Motor neuron (in vitro differentiated cells): ENCODE measurements at regions not wholly inside any gene's neighbourhood (a gene's known extent, or its start where the extent isn't known, plus 50 kb on each side); places are given as distances from the start of the nearest gene placed in this dataset.
"Not testable (repeated sequence)": the region's sequence is repeated elsewhere in the genome, so short reads cannot be mapped to it uniquely, and the experiment has no call there.

Source experiments
- ATAC-seq, 8 experiments: fragments of 200-7000 bp; cut with Tn5 transposase; replicated peaks in 6 of 8; 2 replicates each; pipeline ENCODE4 v1.8.0; 2021; ENCODE audit warnings: mild to moderate bottlenecking in 8 of 8, moderate library complexity in 8 of 8
- H3K27ac ChIP-seq, 2 donors: fragments of 250-450 bp; sonication (Bioruptor Pico); 2 replicates each; pipeline ENCODE4 v1.9.0; 2021; ENCODE audit warnings: antibody characterized with exemption in 2 of 2, mild to moderate bottlenecking in 2 of 2, moderate library complexity in 1 of 2
- H3K4me1 ChIP-seq, 2 donors: fragments of 250-450 bp; sonication (Bioruptor Pico); replicated peaks in 1 of 2; 2 replicates each; pipeline ENCODE4 v1.6.1; 2021; ENCODE audit warnings: antibody characterized with exemption in 2 of 2, mild to moderate bottlenecking in 2 of 2, moderate library complexity in 1 of 2
- H3K4me3 ChIP-seq, 5 donors: fragments of 250-450 bp; sonication (Bioruptor Pico); 2 replicates each; pipeline ENCODE4 v1.9.0; 2021; ENCODE audit warnings: antibody characterized with exemption in 5 of 5, mild to moderate bottlenecking in 5 of 5, moderate library complexity in 4 of 5
- WGBS, 10 experiments: fragments of 450-650 bp; shearing (Covaris generic); methylation state at CpG; one replicate each; pipeline ENCODE4 v1.0.0; 2022; 5-methylcytosine and 5-hydroxymethylcytosine counted together
- in situ Hi-C, 9 experiments: fragments of 400-800 bp; cut with MboI; loops; one replicate each; pipeline ENCODE4 v1.15.0; 2021; ENCODE audit warnings: low sequenced_read_pairs in 9 of 9, low pct_unique_long_range_greater_than_20kb in 2 of 9; ENCODE audit not compliant: unreplicated experiment in 9 of 9

DNA sequence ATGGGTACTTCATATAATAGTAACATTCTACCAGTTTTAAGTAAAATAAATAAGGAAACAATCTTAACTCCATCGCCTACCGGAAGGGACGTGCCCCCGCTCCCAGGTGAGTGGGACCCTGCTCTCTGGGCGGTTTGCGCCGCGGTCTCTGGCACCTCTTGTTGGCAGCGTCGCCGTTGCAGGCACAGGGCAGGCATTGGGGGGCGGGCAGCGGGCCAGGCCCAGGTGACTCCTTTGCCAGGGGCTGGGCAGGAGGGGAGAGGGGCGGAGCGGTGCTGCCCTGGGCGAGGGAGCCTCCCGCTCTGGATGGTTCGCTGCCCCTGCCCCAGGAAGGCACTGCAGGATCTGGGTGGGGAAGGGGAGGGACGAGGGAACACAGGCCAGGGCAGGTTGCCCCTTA, 55.6 kb upstream of the GPR39 start:
- H3K27ac ChIP-seq, ATAC-seq, H3K4me1 ChIP-seq, in situ Hi-C loops, H3K4me3 ChIP-seq: not testable (repeated sequence)
- 72 to 80% (median 75%) methylated on average over 2 to 4 of the region's 19 CpGs; no CpG with 5 or more reads in 6 of the 10 experiments for WGBS, 10 experiments

GRCh38 chr2:132361498-132361897, 55.1 kb upstream of the GPR39 start:
- ATAC-seq, H3K4me3 ChIP-seq, H3K4me1 ChIP-seq, in situ Hi-C loops, H3K27ac ChIP-seq: not testable (repeated sequence)
- WGBS, 10 experiments: no CpG with 5 or more reads among the region's 16 CpGs

DNA sequence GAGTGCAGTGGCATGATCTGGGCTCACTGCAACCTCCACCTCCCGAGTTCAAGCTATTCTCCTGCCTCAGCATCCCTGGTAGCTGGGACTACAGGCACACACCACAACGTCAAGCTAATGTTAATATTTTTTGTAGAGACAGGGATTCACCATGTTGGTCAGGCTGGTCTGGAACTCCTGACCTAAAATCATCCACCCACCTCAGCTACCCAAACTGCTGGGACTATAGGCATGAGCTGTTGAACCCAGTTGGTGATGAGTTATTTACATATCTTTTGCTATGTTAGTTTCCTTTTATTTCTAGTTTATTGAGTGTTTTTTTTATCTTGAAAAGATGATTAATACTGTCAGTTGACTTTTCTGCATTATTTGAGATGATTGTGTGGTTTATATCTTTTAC, 53.3 kb upstream of the GPR39 start:
- H3K4me3 ChIP-seq, H3K4me1 ChIP-seq, H3K27ac ChIP-seq, ATAC-seq, in situ Hi-C loops: not testable (repeated sequence)
- 0 to 100% (median 60%) methylated on average over 1 to 2 of the region's 2 CpGs; no CpG with 5 or more reads in 3 of the 10 experiments for WGBS, 10 experiments

DNA sequence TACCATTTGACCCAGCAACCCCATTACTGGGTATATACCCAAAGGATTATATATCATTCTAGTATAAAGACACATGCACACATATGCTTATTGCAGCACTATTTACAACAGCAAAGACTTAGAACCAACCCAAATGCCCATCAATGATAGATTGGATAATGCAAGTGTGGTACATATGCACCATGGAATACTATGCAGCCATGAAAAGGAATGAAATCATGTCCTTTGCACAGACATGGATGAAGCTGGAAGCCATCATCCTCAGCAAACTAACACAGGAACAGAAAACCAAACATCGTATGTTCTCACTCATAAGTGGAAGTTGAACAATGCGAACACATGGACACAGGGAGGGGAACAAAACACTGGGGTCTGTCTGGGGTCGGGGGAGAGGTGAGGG, 50.6 kb upstream of the GPR39 start:
- H3K4me3 ChIP-seq, H3K27ac ChIP-seq, ATAC-seq, H3K4me1 ChIP-seq, in situ Hi-C loops: not testable (repeated sequence)
- WGBS, 10 experiments: 0 to 100% (median 80%) methylated on average over 1 to 2 of the region's 3 CpGs; no CpG with 5 or more reads in 5 of the 10 experiments

DNA sequence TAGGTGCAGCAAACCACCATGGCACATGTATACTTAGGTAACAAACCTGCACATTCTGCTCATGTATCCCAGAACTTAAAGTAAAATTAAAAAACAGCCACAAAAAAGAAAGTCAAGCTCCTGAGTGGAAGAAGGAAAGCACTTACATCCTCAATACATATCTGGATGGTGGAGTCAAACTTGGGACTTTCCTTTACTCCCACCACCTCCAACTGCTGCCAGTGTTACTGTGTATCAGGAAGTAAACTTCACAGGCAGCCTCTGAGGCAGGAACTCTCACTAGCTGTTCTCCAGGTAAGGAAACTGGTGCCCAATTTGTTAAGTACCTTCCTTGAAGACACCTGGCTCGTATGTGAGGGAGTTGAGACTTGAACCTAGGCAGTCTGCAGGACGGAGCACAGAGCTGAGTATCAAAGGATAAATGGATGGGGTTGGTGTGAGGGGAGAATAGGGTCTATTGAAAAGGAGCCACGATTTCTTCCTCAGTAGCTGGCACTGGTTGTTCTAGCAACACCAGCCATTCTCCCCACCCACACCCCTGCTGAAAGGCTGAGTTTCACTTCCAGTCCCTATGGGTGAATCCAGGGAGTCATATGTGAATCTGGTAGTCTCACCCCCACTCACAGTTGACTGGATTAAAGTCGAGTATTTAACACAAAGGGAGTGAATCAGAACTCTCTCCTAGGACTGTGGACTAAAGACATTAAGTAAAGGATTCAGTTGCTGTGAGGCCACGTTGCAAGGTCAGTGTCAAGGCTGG, 50.0 kb upstream of the GPR39 start:
- H3K27ac ChIP-seq: no peak overlapping the region
- H3K4me3 ChIP-seq: no peak overlapping the region
- WGBS, 10 experiments: 7 to 93% (median 54%) methylated on average over 1 to 5 of the region's 5 CpGs; no CpG with 5 or more reads in 2 of the 10 experiments
- ATAC-seq: no peak
- in situ Hi-C loops: no loop called here
- no peaks in the 10 kb centered on the region for H3K4me1 ChIP-seq
